Activated naive CD4-positive, alpha-beta T cell treated with anti-CD3 and anti-CD28 coated beads, Interleukin-2, amount 10 ng/mL, durations not matched to agents 7 days and 5 days (primary cell): ENCODE measurements at regions not wholly inside any gene's neighbourhood (a gene's known extent, or its start where the extent isn't known, plus 50 kb on each side); places are given as distances from the start of the nearest gene placed in this dataset.

ENCODE experiments used
- CTCF ChIA-PET: fragments of 350-600 bp; sonication (Branson Sonifier 250); formaldehyde crosslinking; loops from one replicate; lab custom pipeline; 2021; ENCODE audit warnings: antibody characterized with exemption; lab: Charles Lee
- DNase-seq: peaks from one replicate; pipeline ENCODE4 v3.0.0-alpha.2; 2020
- H3K27ac Mint-ChIP-seq: one replicate; pipeline ENCODE4 v1.8.0; 2021; ENCODE audit warnings: mild to moderate bottlenecking, moderate library complexity, mixed read lengths
- H3K27me3 Mint-ChIP-seq: one replicate; pipeline ENCODE4 v1.8.0; 2021; ENCODE audit warnings: mild to moderate bottlenecking, mixed read lengths
- H3K36me3 Mint-ChIP-seq: one replicate; pipeline ENCODE4 v1.8.0; 2021; ENCODE audit warnings: mixed read lengths
- H3K4me1 Mint-ChIP-seq: one replicate; pipeline ENCODE4 v1.8.0; 2021; ENCODE audit warnings: mixed read lengths
- H3K4me3 Mint-ChIP-seq: one replicate; pipeline ENCODE4 v1.8.0; 2021; ENCODE audit warnings: mild to moderate bottlenecking, moderate library complexity, mixed read lengths
- H3K9me3 Mint-ChIP-seq: one replicate; pipeline ENCODE4 v1.8.0; 2021; ENCODE audit warnings: mixed read lengths

- CTCF ChIA-PET, result interaction anchor here (0.7 to 1.4 kb wide), 2 partner anchors 13 to 26 kb away, joined by 3 to 5 read pairs; no protein-coding TSS in a partner anchor
- DNase-seq, result no peak
- Mint-ChIP-seq H3K4me3 (no peak overlapping the region), H3K27ac (peak overlapping the region; percentile 76), H3K4me1 (peaks cover 44% of the 10 kb centered on the region), H3K9me3 (peaks cover 3% of the 10 kb centered on the region), H3K36me3 (peaks cover 4% of the 10 kb centered on the region), H3K27me3 (peaks cover 7% of the 10 kb centered on the region)
Measured at GRCh38 chr11:128349650-128350299, 237.6 kb downstream of the ETS1 start.

GRCh38 chr11:128346804-128347203 lies 240.6 kb downstream of the ETS1 start:
- Mint-ChIP-seq H3K9me3 (no peaks in the 10 kb centered on the region), H3K4me3 (no peak overlapping the region), H3K4me1 (peaks cover 65% of the 10 kb centered on the region), H3K36me3 (peaks cover 9% of the 10 kb centered on the region), H3K27ac (no peak overlapping the region), H3K27me3 (no peaks in the 10 kb centered on the region)
- no peak for DNase-seq
- CTCF ChIA-PET, result interaction anchor here (0.7 to 0.9 kb wide), 2 partner anchors 126 to 285 kb away, joined by 3 read pairs; no protein-coding TSS in a partner anchor

GRCh38 chr11:128345316-128345715 lies 242.0 kb downstream of the ETS1 start:
- no peak for DNase-seq
- H3K4me3 Mint-ChIP-seq, result no peak overlapping the region
- no peaks in the 10 kb centered on the region for H3K9me3 Mint-ChIP-seq
- CTCF ChIA-PET, result interaction anchor here (0.8 to 5.6 kb wide), 4 partner anchors 9 to 21 kb away, joined by 3 to 54 read pairs (median 3); no protein-coding TSS in a partner anchor
- no peaks in the 10 kb centered on the region for H3K27me3 Mint-ChIP-seq
- H3K4me1 Mint-ChIP-seq, result peaks cover 70% of the 10 kb centered on the region
- no peak overlapping the region for H3K27ac Mint-ChIP-seq
- peaks cover 9% of the 10 kb centered on the region for H3K36me3 Mint-ChIP-seq

- H3K9me3 Mint-ChIP-seq, result no peaks in the 10 kb centered on the region
- peaks cover 7% of the 10 kb centered on the region for H3K36me3 Mint-ChIP-seq
- H3K27ac Mint-ChIP-seq, result peak overlapping the region; percentile 99
- CTCF ChIA-PET, result interaction anchor here (1.3 to 5.6 kb wide), 2 partner anchors 20 to 44 kb away, joined by 3 to 54 read pairs; no protein-coding TSS in a partner anchor
- no peak overlapping the region for H3K4me3 Mint-ChIP-seq
- no peak for DNase-seq
- H3K27me3 Mint-ChIP-seq, result no peaks in the 10 kb centered on the region
- peaks cover 71% of the 10 kb centered on the region for H3K4me1 Mint-ChIP-seq
Measured at GRCh38 chr11:128343870-128344269, 243.5 kb downstream of the ETS1 start.

GRCh38 chr11:128343135-128343514 lies 244.2 kb downstream of the ETS1 start:
- no peak for DNase-seq
- Mint-ChIP-seq H3K27ac (peak overlapping the region; percentile 99), H3K36me3 (peaks cover 7% of the 10 kb centered on the region), H3K4me1 (peaks cover 71% of the 10 kb centered on the region), H3K9me3 (no peaks in the 10 kb centered on the region), H3K27me3 (no peaks in the 10 kb centered on the region), H3K4me3 (peak overlapping the region; percentile 68)
- CTCF ChIA-PET, result interaction anchor here (1.5 to 5.6 kb wide), 3 partner anchors 19 to 171 kb away, joined by 3 to 54 read pairs (median 4); no protein-coding TSS in a partner anchor

- peak overlapping the region; percentile 99 for H3K27ac Mint-ChIP-seq
- H3K9me3 Mint-ChIP-seq, result no peaks in the 10 kb centered on the region
- DNase-seq, result peak; percentile 75
- peaks cover 74% of the 10 kb centered on the region for H3K4me1 Mint-ChIP-seq
- H3K4me3 Mint-ChIP-seq, result peak overlapping the region; percentile 68
- CTCF ChIA-PET, result interaction anchor here (0.9 to 5.6 kb wide), 8 partner anchors 13 to 288 kb away, joined by 3 to 54 read pairs (median 4); no protein-coding TSS in a partner anchor
- no peaks in the 10 kb centered on the region for H3K27me3 Mint-ChIP-seq
- peaks cover 9% of the 10 kb centered on the region for H3K36me3 Mint-ChIP-seq
Measured at GRCh38 chr11:128342511-128343134, 244.7 kb downstream of the ETS1 start.

GRCh38 chr11:128341280-128342248 lies 245.8 kb downstream of the ETS1 start:
- Mint-ChIP-seq H3K27me3 (no peaks in the 10 kb centered on the region), H3K4me1 (peaks cover 75% of the 10 kb centered on the region), H3K27ac (peak overlapping the region; percentile 99), H3K36me3 (peaks cover 11% of the 10 kb centered on the region), H3K9me3 (peaks cover 2% of the 10 kb centered on the region), H3K4me3 (peak overlapping the region; percentile 68)
- CTCF ChIA-PET, result interaction anchor here (0.9 to 5.6 kb wide), 8 partner anchors 12 to 289 kb away, joined by 3 to 54 read pairs (median 4); no protein-coding TSS in a partner anchor
- DNase-seq, result peak; percentile 74

GRCh38 chr11:128339792-128340191 lies 247.6 kb downstream of the ETS1 start:
- peak overlapping the region; percentile 99 for H3K27ac Mint-ChIP-seq
- H3K27me3 Mint-ChIP-seq, result no peaks in the 10 kb centered on the region
- DNase-seq, result no peak
- H3K4me1 Mint-ChIP-seq, result peaks cover 70% of the 10 kb centered on the region
- CTCF ChIA-PET, result interaction anchor here (1.0 kb wide), 1 partner anchor 17 kb away, joined by 4 read pairs; no protein-coding TSS in a partner anchor
- no peak overlapping the region for H3K4me3 Mint-ChIP-seq
- peaks cover 2% of the 10 kb centered on the region for H3K9me3 Mint-ChIP-seq
- peaks cover 11% of the 10 kb centered on the region for H3K36me3 Mint-ChIP-seq

- Mint-ChIP-seq H3K27me3 (no peaks in the 10 kb centered on the region), H3K27ac (no peak overlapping the region), H3K9me3 (peaks cover 2% of the 10 kb centered on the region), H3K4me1 (peaks cover 72% of the 10 kb centered on the region), H3K36me3 (peaks cover 5% of the 10 kb centered on the region), H3K4me3 (no peak overlapping the region)
- CTCF ChIA-PET, result interaction anchor here (1.0 kb wide), 1 partner anchor 16 kb away, joined by 4 read pairs; no protein-coding TSS in a partner anchor
- DNase-seq, result no peak
Measured at GRCh38 chr11:128338811-128339210, 248.5 kb downstream of the ETS1 start.

- DNase-seq, result no peak
- Mint-ChIP-seq H3K4me3 (no peak overlapping the region), H3K9me3 (peaks cover 2% of the 10 kb centered on the region), H3K4me1 (peaks cover 64% of the 10 kb centered on the region), H3K27me3 (no peaks in the 10 kb centered on the region), H3K27ac (peak overlapping the region; percentile 46), H3K36me3 (peaks cover 5% of the 10 kb centered on the region)
- CTCF ChIA-PET, result interaction anchor here (0.9 to 2.0 kb wide), 3 partner anchors 8 to 47 kb away, joined by 3 to 7 read pairs (median 4); no protein-coding TSS in a partner anchor
Measured at GRCh38 chr11:128336203-128336602, 251.2 kb downstream of the ETS1 start.

GRCh38 chr11:128335729-128336128 lies 251.6 kb downstream of the ETS1 start:
- Mint-ChIP-seq H3K4me3 (no peak overlapping the region), H3K9me3 (peaks cover 2% of the 10 kb centered on the region), H3K27ac (peak overlapping the region; percentile 46), H3K27me3 (no peaks in the 10 kb centered on the region), H3K36me3 (peaks cover 5% of the 10 kb centered on the region), H3K4me1 (peaks cover 64% of the 10 kb centered on the region)
- CTCF ChIA-PET, result interaction anchor here (0.9 to 2.0 kb wide), 4 partner anchors 9 to 47 kb away, joined by 3 to 5 read pairs (median 4); no protein-coding TSS in a partner anchor
- no peak for DNase-seq

GRCh38 chr11:128334311-128335044 lies 252.9 kb downstream of the ETS1 start:
- Mint-ChIP-seq H3K27ac (no peak overlapping the region), H3K4me1 (peaks cover 64% of the 10 kb centered on the region), H3K4me3 (no peak overlapping the region), H3K27me3 (no peaks in the 10 kb centered on the region), H3K36me3 (peaks cover 5% of the 10 kb centered on the region), H3K9me3 (peaks cover 2% of the 10 kb centered on the region)
- CTCF ChIA-PET, result interaction anchor here (1.2 to 2.0 kb wide), 3 partner anchors 11 to 33 kb away, joined by 3 to 5 read pairs (median 3); no protein-coding TSS in a partner anchor
- no peak for DNase-seq

GRCh38 chr11:128331317-128331716 lies 256.0 kb downstream of the ETS1 start:
- Mint-ChIP-seq H3K27ac (peak overlapping the region; percentile 80), H3K4me3 (no peak overlapping the region), H3K36me3 (peaks cover 10% of the 10 kb centered on the region), H3K4me1 (peaks cover 81% of the 10 kb centered on the region), H3K9me3 (no peaks in the 10 kb centered on the region), H3K27me3 (no peaks in the 10 kb centered on the region)
- peak; percentile 33 for DNase-seq
- CTCF ChIA-PET, result no interaction called here
